ENCODE measurements at regions not wholly inside any gene's neighbourhood (a gene's known extent, or its start where the extent isn't known, plus 50 kb on each side); places are given as distances from the start of the nearest gene placed in this dataset.
A peak's percentile ranks its signal among the peaks of the same experiment; 100 is the strongest.

- SMC1A ChIA-PET (ENCODE audit: uncharacterized antibody, unreplicated experiment): interaction anchor here (0.7 to 1.2 kb wide), 2 partner anchors 65 to 1186 kb away, joined by 3 read pairs; no protein-coding TSS in a partner anchor
- H3K4me3 ChIP-seq: no peak overlapping the region
- BruUV-seq (replicated peaks): no TSS peak
Observed at GRCh38 chr5:118249386-118249785, 739.0 kb downstream of the DTWD2 start.

More at GRCh38 chr5:118249386-118249785, 739.0 kb downstream of the DTWD2 start:
- H3K27ac ChIP-seq (ENCODE audit: control insufficient read depth, insufficient read depth): no peak overlapping the region
- H2AFZ ChIP-seq (ENCODE audit: control insufficient read depth, low read depth, low read length): no peak overlapping the region
- H3K9ac ChIP-seq (ENCODE audit: control insufficient read depth, insufficient read depth, low read length): no peak overlapping the region
- ATAC-seq (peak; percentile 47; the same call in 2 of the 3 replicates), DNase-seq (ENCODE audit: low read depth, low spot score) (no peak), FAIRE-seq (no peak)
- no peaks in the 10 kb centered on the region for H4K20me1 ChIP-seq (ENCODE audit: control insufficient read depth, insufficient read depth)
- CTCF ChIA-PET: no interaction called here
- 0% methylated on average over 2 of the region's 2 CpGs for WGBS (ENCODE audit: insufficient coverage, insufficient replicate concordance, low lambda C conversion rate, missing lambda C conversion rate)
- TF ChIP-seq POU2F2 (IDR thresholded peaks at IDR 0.05; ENCODE audit: borderline replicate concordance, low read depth, low read length) (no peak), CBX5 (IDR thresholded peaks at IDR 0.05; ENCODE audit: low read depth) (no peak), PAX5 (IDR thresholded peaks at IDR 0.05; ENCODE audit: borderline replicate concordance, low read depth, low read length) (no peak), EP300 (IDR thresholded peaks at IDR 0.05; ENCODE audit: borderline replicate concordance in 1 of 2, control insufficient read depth in 1 of 2, low read depth in 2 of 2, low read length in 2 of 2) (no peak), NFIC (IDR thresholded peaks at IDR 0.05; ENCODE audit: low read depth, low read length) (0 out of 2 replicates have a peak, but pooled peaks have one; percentile 27), YBX1 (IDR thresholded peaks at IDR 0.05) (no peak), RUNX3 (IDR thresholded peaks at IDR 0.05; ENCODE audit: low read length) (peak; percentile 85), ATF7 (IDR thresholded peaks at IDR 0.05; ENCODE audit: low read depth) (no peak), ZBTB33 (IDR thresholded peaks at IDR 0.05) (no peak), PAX8 (IDR thresholded peaks at IDR 0.05) (no peak), SMAD5 (IDR thresholded peaks at IDR 0.05; ENCODE audit: low read depth) (no peak), NRF1 (conservative IDR thresholded peaks at IDR 0.05; ENCODE audit: low read depth, low read length) (no peak), CBFB (IDR thresholded peaks at IDR 0.05; ENCODE audit: low read depth) (0 out of 2 replicates have a peak, but pooled peaks have one; percentile 41), JUNB (IDR thresholded peaks at IDR 0.05) (peak; percentile 14; the same call in 1 of the 2 replicates), HDAC6 (IDR thresholded peaks at IDR 0.05; ENCODE audit: unreplicated experiment) (no peak), SPI1 (IDR thresholded peaks at IDR 0.05; ENCODE audit: borderline replicate concordance, insufficient read depth, low read depth, low read length) (peak; percentile 26; the same call in 1 of the 2 replicates), CTCF (IDR thresholded peaks at IDR 0.05 in 2 of 3, conservative IDR thresholded peaks at IDR 0.05 in 1 of 3; ENCODE audit: control insufficient read depth in 2 of 3, extremely low read depth in 1 of 3, insufficient read depth in 1 of 3, low read depth in 3 of 3, low read length in 3 of 3) (no peak), ETV6 (conservative IDR thresholded peaks at IDR 0.05 in 1 of 2, IDR thresholded peaks at IDR 0.05 in 1 of 2; ENCODE audit: borderline replicate concordance in 1 of 2, low read depth in 1 of 2) (no peak)
- no peaks in the 10 kb centered on the region for H3K4me1 ChIP-seq (ENCODE audit: control insufficient read depth, insufficient read depth, low read length)
- no peaks in the 10 kb centered on the region for H3K36me3 ChIP-seq (ENCODE audit: control insufficient read depth in 2 of 2, insufficient read depth in 2 of 2, low read length in 1 of 2)
- POLR2A ChIA-PET: no interaction called here
- intact Hi-C loops (cut with micrococcal nuclease; ENCODE audit: unreplicated experiment) (no loop called here), in situ Hi-C loops (cut with MboI) (no loop called here)
- H3K9me3 ChIP-seq (replicated peaks; ENCODE audit: control insufficient read depth, insufficient read depth, low read length): no peaks in the 10 kb centered on the region; the same call in 1 of the 3 replicates
- no peaks in the 10 kb centered on the region for H3K79me2 ChIP-seq (ENCODE audit: control insufficient read depth, insufficient read depth, low read length)
- RAD21 ChIA-PET (ENCODE audit: unreplicated experiment): no interaction called here
- H3K27me3 ChIP-seq (replicated peaks in 1 of 2; ENCODE audit: control insufficient read depth in 2 of 2, insufficient read depth in 2 of 2, low read length in 1 of 2): no peaks in the 10 kb centered on the region
- no peak overlapping the region for H3K4me2 ChIP-seq (ENCODE audit: control insufficient read depth, insufficient read depth)

Measured in GM12878 (cell line).